GM21717 (cell line): ENCODE measurements at regions not wholly inside any gene's neighbourhood (a gene's known extent, or its start where the extent isn't known, plus 50 kb on each side); places are given as distances from the start of the nearest gene placed in this dataset.
"Not testable (repeated sequence)": the region's sequence is repeated elsewhere in the genome, so short reads cannot be mapped to it uniquely, and the experiment has no call there.

Experiments used
- ATAC-seq: cut with Tn5 transposase; IDR thresholded peaks from one replicate; pipeline ENCODE4 v1.9.1; 2021; ENCODE audit warnings: mild to moderate bottlenecking, moderate library complexity; ENCODE audit not compliant: unreplicated experiment

GRCh38 chr11:119586181-119586580 lies 142.8 kb downstream of the NECTIN1 start:
- ATAC-seq: no peak

- ATAC-seq: no peak
These were observed 143.8 kb downstream of the NECTIN1 start for GRCh38 chr11:119585043-119585781.

GRCh38 chr11:119584193-119585042 lies 144.6 kb downstream of the NECTIN1 start:
- ATAC-seq: no peak

- ATAC-seq: no peak
These were observed 145.4 kb downstream of the NECTIN1 start for GRCh38 chr11:119583585-119583984.

GRCh38 chr11:119581396-119581795 lies 147.6 kb downstream of the NECTIN1 start:
- not testable (repeated sequence) for ATAC-seq

GRCh38 chr11:119580751-119581150 lies 148.2 kb downstream of the NECTIN1 start:
- no peak for ATAC-seq

- ATAC-seq: no peak
These were observed 148.9 kb downstream of the NECTIN1 start for GRCh38 chr11:119580081-119580480.

- no peak for ATAC-seq
These were observed 150.3 kb downstream of the NECTIN1 start for GRCh38 chr11:119578521-119579191.

GRCh38 chr11:119573858-119574257 lies 150.9 kb upstream of the THY1 start:
- ATAC-seq: no peak

- no peak for ATAC-seq
These were observed 149.8 kb upstream of the THY1 start for GRCh38 chr11:119572481-119573424.

GRCh38 chr11:119571311-119571710 lies 148.3 kb upstream of the THY1 start:
- ATAC-seq: no peak

GRCh38 chr11:119567688-119568582 lies 145.0 kb upstream of the THY1 start:
- ATAC-seq: no peak

- no peak for ATAC-seq
These were observed 143.3 kb upstream of the THY1 start for GRCh38 chr11:119566319-119566718.

- ATAC-seq: not testable (repeated sequence)
These were observed 142.7 kb upstream of the THY1 start for GRCh38 chr11:119565693-119566092.

GRCh38 chr11:119560961-119561360 lies 138.0 kb upstream of the THY1 start:
- no peak for ATAC-seq

GRCh38 chr11:119560291-119560690 lies 137.3 kb upstream of the THY1 start:
- ATAC-seq: no peak

- no peak for ATAC-seq
These were observed 129.1 kb upstream of the THY1 start for GRCh38 chr11:119552106-119552485.

GRCh38 chr11:119551420-119552105 lies 128.6 kb upstream of the THY1 start:
- no peak for ATAC-seq
